ENCODE measurements at regions not wholly inside any gene's neighbourhood (a gene's known extent, or its start where the extent isn't known, plus 50 kb on each side); places are given as distances from the start of the nearest gene placed in this dataset.

- DNase-seq: no peak
- intact Hi-C loops (cut with micrococcal nuclease): no loop called here
- H3K4me1 Mint-ChIP-seq (ENCODE audit: low read depth): no peaks in the 10 kb centered on the region
- H3K36me3 Mint-ChIP-seq: no peaks in the 10 kb centered on the region
- H3K9me3 Mint-ChIP-seq: peaks cover 11% of the 10 kb centered on the region
- ChIA-PET POLR2A (no interaction called here), CTCF (no interaction called here)
- no peak overlapping the region for H3K4me3 Mint-ChIP-seq
- no peak overlapping the region for H3K27ac Mint-ChIP-seq
- H3K27me3 Mint-ChIP-seq: no peaks in the 10 kb centered on the region
Measured at GRCh38 chr14:25899197-25899596, 698.6 kb downstream of the NOVA1 start.

DNA sequence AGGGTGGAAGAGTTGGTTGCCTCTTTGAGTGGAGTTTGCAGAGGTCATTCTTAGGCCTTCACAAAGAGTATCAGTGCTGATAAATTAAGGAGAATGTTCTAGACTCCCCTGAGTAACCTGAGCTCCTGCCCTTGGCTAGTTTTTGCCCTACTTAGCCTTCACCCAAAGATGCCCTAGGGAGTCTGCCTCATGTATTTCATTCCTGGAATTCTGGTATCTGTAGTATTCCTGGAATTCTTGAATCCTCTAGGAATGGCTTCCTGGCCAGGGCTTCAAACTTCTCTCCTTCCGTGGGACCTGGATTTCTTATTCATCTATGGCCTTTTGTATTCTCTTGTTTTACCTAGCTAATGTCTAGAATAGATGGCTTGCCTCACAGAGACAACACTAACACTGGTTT lies 701.1 kb downstream of the NOVA1 start:
- H3K9me3 Mint-ChIP-seq: peaks cover 21% of the 10 kb centered on the region
- intact Hi-C loops (cut with micrococcal nuclease): no loop called here

GRCh38 chr14:25895740-25896139 lies 702.1 kb downstream of the NOVA1 start:
- peaks cover 25% of the 10 kb centered on the region for H3K9me3 Mint-ChIP-seq
- no peak overlapping the region for H3K27ac Mint-ChIP-seq
- ChIA-PET CTCF (no interaction called here), POLR2A (no interaction called here)
- DNase-seq: no peak
- no peaks in the 10 kb centered on the region for H3K27me3 Mint-ChIP-seq
- no peaks in the 10 kb centered on the region for H3K36me3 Mint-ChIP-seq
- intact Hi-C loops (cut with micrococcal nuclease): no loop called here
- no peak overlapping the region for H3K4me3 Mint-ChIP-seq
- H3K4me1 Mint-ChIP-seq (ENCODE audit: low read depth): no peaks in the 10 kb centered on the region

More for the DNA sequence above, 701.1 kb downstream of the NOVA1 start:
- Mint-ChIP-seq H3K27ac (no peak overlapping the region), H3K4me3 (no peak overlapping the region), H3K36me3 (no peaks in the 10 kb centered on the region), H3K4me1 (ENCODE audit: low read depth) (no peaks in the 10 kb centered on the region), H3K27me3 (no peaks in the 10 kb centered on the region)
- no peak for DNase-seq
- ChIA-PET POLR2A (no interaction called here), CTCF (no interaction called here)

- H3K9me3 Mint-ChIP-seq: peaks cover 23% of the 10 kb centered on the region
- H3K4me1 Mint-ChIP-seq (ENCODE audit: low read depth): no peaks in the 10 kb centered on the region
- no peak overlapping the region for H3K4me3 Mint-ChIP-seq
- H3K27me3 Mint-ChIP-seq: no peaks in the 10 kb centered on the region
- DNase-seq: no peak
- H3K27ac Mint-ChIP-seq: no peak overlapping the region
- ChIA-PET POLR2A (no interaction called here), CTCF (no interaction called here)
- intact Hi-C loops (cut with micrococcal nuclease): no loop called here
- H3K36me3 Mint-ChIP-seq: no peaks in the 10 kb centered on the region
Measured at GRCh38 chr14:25887251-25887878, 710.5 kb downstream of the NOVA1 start.

- Mint-ChIP-seq H3K27me3 (no peaks in the 10 kb centered on the region), H3K36me3 (no peaks in the 10 kb centered on the region), H3K4me1 (ENCODE audit: low read depth) (no peaks in the 10 kb centered on the region), H3K9me3 (peaks cover 18% of the 10 kb centered on the region), H3K4me3 (no peak overlapping the region), H3K27ac (no peak overlapping the region)
- no peak for DNase-seq
- intact Hi-C loops (cut with micrococcal nuclease): no loop called here
- CTCF ChIA-PET: interaction anchor here (0.6 kb wide), 1 partner anchor 608 kb away, joined by 3 read pairs; no protein-coding TSS in a partner anchor
- POLR2A ChIA-PET: no interaction called here
Measured at GRCh38 chr14:25884657-25885056, 713.2 kb downstream of the NOVA1 start.

DNA sequence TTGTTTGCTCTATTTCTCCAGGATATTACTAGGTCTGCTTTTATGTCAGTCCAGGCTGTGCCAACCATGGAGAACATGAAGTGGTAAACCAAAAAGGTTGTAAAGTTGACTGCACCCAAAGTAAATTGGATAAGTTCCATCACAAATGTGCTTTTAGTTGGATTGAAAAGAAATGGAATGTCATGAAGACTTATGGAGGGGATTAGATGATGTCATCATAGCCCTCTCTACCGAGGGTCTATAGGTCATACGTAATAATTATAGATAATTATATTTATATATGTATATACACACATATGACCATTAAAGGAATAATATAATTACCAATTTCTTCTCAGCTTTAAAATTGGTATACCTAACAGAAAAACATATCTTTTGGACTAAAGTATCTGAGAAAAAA lies 714.9 kb downstream of the NOVA1 start:
- ChIA-PET POLR2A (no interaction called here), CTCF (no interaction called here)
- no peaks in the 10 kb centered on the region for H3K27me3 Mint-ChIP-seq
- no peaks in the 10 kb centered on the region for H3K36me3 Mint-ChIP-seq
- no peak overlapping the region for H3K4me3 Mint-ChIP-seq
- peaks cover 20% of the 10 kb centered on the region for H3K9me3 Mint-ChIP-seq
- intact Hi-C loops (cut with micrococcal nuclease): no loop called here
- H3K4me1 Mint-ChIP-seq (ENCODE audit: low read depth): no peaks in the 10 kb centered on the region
- no peak overlapping the region for H3K27ac Mint-ChIP-seq
- DNase-seq: no peak

GRCh38 chr14:25875475-25875874 lies 722.4 kb downstream of the NOVA1 start:
- POLR2A ChIA-PET: no interaction called here
- DNase-seq: no peak
- no peaks in the 10 kb centered on the region for H3K36me3 Mint-ChIP-seq
- intact Hi-C loops (cut with micrococcal nuclease): no loop called here
- no peak overlapping the region for H3K27ac Mint-ChIP-seq
- no peaks in the 10 kb centered on the region for H3K4me1 Mint-ChIP-seq (ENCODE audit: low read depth)
- H3K27me3 Mint-ChIP-seq: no peaks in the 10 kb centered on the region
- H3K4me3 Mint-ChIP-seq: no peak overlapping the region
- H3K9me3 Mint-ChIP-seq: peaks cover 2% of the 10 kb centered on the region
- CTCF ChIA-PET: no interaction called here

DNA sequence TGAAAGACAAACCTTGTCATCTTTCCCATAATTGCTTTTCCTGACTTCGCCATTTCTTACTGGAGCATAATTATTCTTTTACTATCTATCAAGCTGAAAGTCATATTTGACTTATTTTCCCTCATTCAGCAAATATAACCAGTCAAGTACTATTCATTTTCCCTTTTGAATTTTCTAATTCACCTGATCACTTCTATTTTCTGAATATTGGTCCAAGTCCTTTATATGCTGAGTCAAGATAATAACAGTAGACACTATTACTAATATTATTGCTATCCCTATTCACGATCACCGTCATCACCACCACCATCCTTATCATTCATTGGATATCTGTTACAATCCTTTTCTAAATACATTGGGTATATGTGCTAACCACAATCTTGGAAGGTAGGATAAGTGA lies 728.0 kb downstream of the NOVA1 start:
- Mint-ChIP-seq H3K27me3 (no peaks in the 10 kb centered on the region), H3K36me3 (no peaks in the 10 kb centered on the region), H3K9me3 (peaks cover under 1% of the 10 kb centered on the region), H3K4me3 (no peak overlapping the region), H3K27ac (no peak overlapping the region), H3K4me1 (ENCODE audit: low read depth) (no peaks in the 10 kb centered on the region)
- intact Hi-C loops (cut with micrococcal nuclease): no loop called here
- ChIA-PET CTCF (no interaction called here), POLR2A (no interaction called here)
- DNase-seq: no peak

DNA sequence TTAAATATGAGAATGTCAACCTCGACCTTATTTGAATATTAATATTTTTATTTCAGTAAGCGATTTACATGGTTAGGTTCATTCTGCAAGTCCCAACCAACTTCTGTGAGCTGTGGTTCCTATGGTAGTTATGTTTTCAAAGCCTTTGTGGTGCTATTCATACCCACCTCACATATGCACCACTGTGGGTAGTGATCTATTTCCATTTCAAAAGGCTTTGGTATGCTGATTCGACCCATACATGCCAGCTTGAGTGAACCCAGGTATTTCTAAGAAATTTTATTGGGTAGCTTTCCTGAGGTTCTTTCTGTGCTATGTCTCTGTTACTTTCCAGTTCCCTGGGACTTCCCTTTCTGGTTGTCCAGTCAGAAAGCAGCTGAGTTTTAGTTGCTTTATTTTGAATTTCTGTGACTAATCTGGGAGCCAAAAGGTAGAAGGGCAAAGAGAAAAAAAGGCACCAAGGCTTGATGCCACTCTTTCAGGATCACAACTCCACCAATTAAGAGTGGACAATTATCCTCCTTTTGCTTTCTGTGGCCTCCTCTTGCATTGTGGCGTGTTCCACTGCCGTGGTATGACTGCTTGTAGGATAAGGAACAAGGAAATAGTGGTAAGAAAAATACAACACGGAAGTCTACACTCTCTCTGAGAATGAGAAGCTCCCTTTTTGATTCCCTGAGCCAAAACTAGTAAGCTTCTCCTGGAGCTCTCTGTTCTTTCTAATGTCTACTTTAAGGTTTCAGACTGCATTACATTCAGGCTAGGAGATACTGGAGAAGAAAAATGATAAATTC lies 729.1 kb downstream of the NOVA1 start:
- intact Hi-C loops (cut with micrococcal nuclease): no loop called here
- H3K27ac Mint-ChIP-seq: no peak overlapping the region
- H3K27me3 Mint-ChIP-seq: no peaks in the 10 kb centered on the region
- H3K9me3 Mint-ChIP-seq: peaks cover 7% of the 10 kb centered on the region
- no peak for DNase-seq
- H3K36me3 Mint-ChIP-seq: no peaks in the 10 kb centered on the region
- ChIA-PET CTCF (no interaction called here), POLR2A (no interaction called here)
- H3K4me3 Mint-ChIP-seq: no peak overlapping the region
- H3K4me1 Mint-ChIP-seq (ENCODE audit: low read depth): no peaks in the 10 kb centered on the region

DNA sequence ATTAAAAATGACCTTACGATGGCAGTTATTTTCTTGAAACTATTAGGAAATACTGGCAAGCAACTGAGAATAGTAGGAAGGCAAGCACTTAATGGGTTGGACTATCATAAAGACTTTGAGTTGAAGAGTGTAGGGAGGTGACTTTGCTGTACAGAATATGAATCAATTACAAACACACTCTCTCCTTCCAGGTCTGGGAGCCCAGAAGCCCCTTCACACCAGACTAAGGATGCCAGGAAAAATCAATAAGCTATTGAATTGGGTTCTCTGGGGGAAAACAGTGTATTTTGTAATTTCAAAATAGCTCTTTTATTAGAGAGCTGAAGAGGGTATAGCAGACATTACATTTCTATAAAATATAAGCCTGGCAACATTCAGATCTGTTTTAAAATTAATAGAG lies 736.4 kb downstream of the NOVA1 start:
- intact Hi-C loops (cut with micrococcal nuclease): no loop called here
- H3K27ac Mint-ChIP-seq: no peak overlapping the region
- no peaks in the 10 kb centered on the region for H3K27me3 Mint-ChIP-seq
- no peak for DNase-seq
- no peak overlapping the region for H3K4me3 Mint-ChIP-seq
- H3K9me3 Mint-ChIP-seq: peaks cover 14% of the 10 kb centered on the region
- no peaks in the 10 kb centered on the region for H3K4me1 Mint-ChIP-seq (ENCODE audit: low read depth)
- POLR2A ChIA-PET: no interaction called here
- CTCF ChIA-PET: no interaction called here
- no peaks in the 10 kb centered on the region for H3K36me3 Mint-ChIP-seq

DNA sequence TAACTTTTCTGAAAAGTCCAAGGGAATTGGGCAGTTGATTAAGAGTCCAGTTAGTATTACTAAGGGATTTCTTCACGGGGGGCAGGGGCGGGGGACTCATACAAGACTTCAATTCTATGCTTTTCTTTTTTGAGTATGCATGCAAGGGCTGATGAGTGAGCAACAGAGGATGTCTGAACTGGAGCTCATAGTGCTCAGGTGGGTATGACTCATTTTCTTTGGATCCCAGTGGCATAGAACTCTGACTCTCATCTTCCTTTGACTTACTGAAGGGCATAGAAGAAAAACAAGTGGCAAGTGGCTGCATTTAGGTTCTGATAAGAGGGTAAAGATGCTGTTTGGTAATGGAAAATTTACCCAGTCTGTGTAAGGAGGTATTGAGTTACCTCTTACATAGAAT lies 749.2 kb downstream of the NOVA1 start:
- CTCF ChIA-PET: no interaction called here
- no peaks in the 10 kb centered on the region for H3K27me3 Mint-ChIP-seq
- H3K36me3 Mint-ChIP-seq: no peaks in the 10 kb centered on the region
- no peaks in the 10 kb centered on the region for H3K4me1 Mint-ChIP-seq (ENCODE audit: low read depth)
- no peak for DNase-seq
- no peak overlapping the region for H3K4me3 Mint-ChIP-seq
- H3K27ac Mint-ChIP-seq: no peak overlapping the region
- POLR2A ChIA-PET: no interaction called here
- peaks cover 19% of the 10 kb centered on the region for H3K9me3 Mint-ChIP-seq
- intact Hi-C loops (cut with micrococcal nuclease): no loop called here

- ChIA-PET CTCF (no interaction called here), POLR2A (no interaction called here)
- intact Hi-C loops (cut with micrococcal nuclease): no loop called here
- Mint-ChIP-seq H3K36me3 (no peaks in the 10 kb centered on the region), H3K27ac (no peak overlapping the region), H3K27me3 (no peaks in the 10 kb centered on the region), H3K9me3 (peaks cover 17% of the 10 kb centered on the region), H3K4me1 (ENCODE audit: low read depth) (no peaks in the 10 kb centered on the region), H3K4me3 (no peak overlapping the region)
- DNase-seq: no peak
Measured at GRCh38 chr14:25846246-25846645, 751.6 kb downstream of the NOVA1 start.

All from activated CD4-positive, alpha-beta memory T cell treated with anti-CD3 and anti-CD28 coated beads for 36 hours (primary cell).